ENCODE measurements at regions not wholly inside any gene's neighbourhood (a gene's known extent, or its start where the extent isn't known, plus 50 kb on each side); places are given as distances from the start of the nearest gene placed in this dataset.

DNA sequence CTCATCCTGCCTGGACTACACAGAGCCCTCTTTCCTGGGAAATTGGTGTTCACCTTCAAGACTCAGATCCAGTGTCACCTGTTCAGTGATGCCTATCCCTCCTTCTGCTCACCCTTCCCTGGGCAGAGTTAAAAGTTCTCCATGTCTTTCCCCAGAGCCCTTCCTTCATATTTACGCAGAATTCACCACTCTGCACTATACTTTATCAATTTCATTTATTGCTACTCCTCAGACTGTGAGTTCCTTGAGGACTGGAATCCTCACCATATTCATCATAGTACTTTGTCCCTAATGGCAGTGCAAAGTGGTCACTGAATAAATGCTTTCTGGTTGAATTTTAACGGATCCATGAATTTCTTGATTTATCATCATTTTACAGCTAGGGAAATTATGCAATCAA lies 300.0 kb downstream of the CHRM3 start:
- no peaks in the 10 kb centered on the region for H3K27me3 ChIP-seq (ENCODE audit: low read depth)
- no peak overlapping the region for H3K4me3 ChIP-seq
- no peaks in the 10 kb centered on the region for H3K36me3 ChIP-seq (replicated peaks)
- in situ Hi-C loops (cut with MboI; ENCODE audit: low sequenced_read_pairs): no loop called here
- no peaks in the 10 kb centered on the region for H3K9me3 ChIP-seq
- no peak for DNase-seq (ENCODE audit: low spot score in 2 of 2)
- H3K4me1 ChIP-seq: no peaks in the 10 kb centered on the region

DNA sequence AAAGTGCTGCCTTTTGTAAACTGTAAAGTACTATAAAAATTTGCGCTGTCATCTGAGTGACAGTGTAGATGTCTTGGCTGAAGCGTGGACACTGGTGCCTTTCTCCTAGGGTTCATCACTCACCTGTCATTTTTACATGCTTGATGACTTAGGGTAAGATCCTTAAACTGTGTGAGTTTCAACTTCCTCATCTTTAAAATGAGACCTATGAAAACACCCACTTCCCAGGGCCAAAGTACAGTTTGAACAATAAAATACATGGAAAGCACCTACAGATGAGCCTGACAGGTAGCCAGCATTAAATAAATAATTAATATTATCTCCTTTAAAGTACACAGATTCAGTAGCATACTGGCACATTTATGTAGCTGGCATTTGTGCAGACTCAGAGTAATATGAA lies 309.9 kb downstream of the CHRM3 start:
- in situ Hi-C loops (cut with MboI; ENCODE audit: low sequenced_read_pairs): no loop called here
- 0 out of 2 replicates have a peak, but pooled peaks cover 3% of the 10 kb centered on the region for H3K4me1 ChIP-seq

DNA sequence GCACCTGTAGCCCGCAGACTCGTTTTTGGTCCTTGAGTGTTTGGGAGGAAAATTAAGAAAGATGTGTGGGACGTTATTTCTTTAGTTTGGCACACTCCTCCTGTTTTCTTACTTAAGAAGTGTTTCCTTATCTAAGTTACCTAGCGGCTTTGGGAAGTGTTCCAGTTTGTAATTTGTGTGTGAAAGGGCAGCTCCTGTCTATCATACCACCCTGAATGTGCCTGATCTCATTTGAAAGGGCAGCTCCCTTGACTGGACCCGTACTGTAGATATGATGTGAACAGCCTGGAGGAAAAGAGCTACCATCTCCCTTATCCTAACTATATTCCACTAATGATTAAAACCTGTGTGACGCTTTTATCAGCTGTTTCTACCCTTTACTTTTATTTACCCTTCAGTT lies 314.3 kb downstream of the CHRM3 start:
- H3K9me3 ChIP-seq: no peaks in the 10 kb centered on the region; the same call in 1 of the 2 replicates
- in situ Hi-C loops (cut with MboI; ENCODE audit: low sequenced_read_pairs): no loop called here
- no peak for DNase-seq (ENCODE audit: low spot score in 2 of 2)
- no peak overlapping the region for H3K4me3 ChIP-seq
- H3K27me3 ChIP-seq (ENCODE audit: low read depth): no peaks in the 10 kb centered on the region
- no peaks in the 10 kb centered on the region for H3K36me3 ChIP-seq (replicated peaks)
- 0 out of 2 replicates have a peak, but pooled peaks cover 3% of the 10 kb centered on the region for H3K4me1 ChIP-seq

More for the DNA sequence above, 309.9 kb downstream of the CHRM3 start:
- no peaks in the 10 kb centered on the region; the same call in 1 of the 2 replicates for H3K9me3 ChIP-seq
- H3K27me3 ChIP-seq (ENCODE audit: low read depth): no peaks in the 10 kb centered on the region
- no peaks in the 10 kb centered on the region for H3K36me3 ChIP-seq (replicated peaks)
- no peak for DNase-seq (ENCODE audit: low spot score in 2 of 2)
- no peak overlapping the region for H3K4me3 ChIP-seq

DNA sequence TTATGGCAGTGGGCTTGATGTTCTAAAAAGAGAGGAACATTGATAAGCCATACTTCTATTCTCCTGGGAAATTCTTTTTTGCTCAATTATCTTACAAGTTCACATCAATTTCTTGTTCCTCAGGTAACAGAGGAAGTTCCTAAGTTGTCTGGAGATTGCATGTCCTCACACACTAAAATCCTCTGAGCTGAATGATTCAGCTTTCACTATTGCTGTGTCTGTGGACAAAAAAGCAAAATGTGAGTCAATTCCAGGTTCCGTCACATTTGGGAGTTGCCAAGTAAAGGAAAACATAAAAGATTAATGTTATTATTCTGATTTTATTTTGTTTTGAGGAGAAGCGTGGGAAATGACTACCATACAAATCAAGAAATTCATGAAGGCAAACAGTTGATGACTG lies 316.7 kb downstream of the CHRM3 start:
- in situ Hi-C loops (cut with MboI; ENCODE audit: low sequenced_read_pairs): no loop called here
- Histone ChIP-seq H3K36me3 (replicated peaks) (no peaks in the 10 kb centered on the region), H3K27me3 (ENCODE audit: low read depth) (no peaks in the 10 kb centered on the region), H3K4me3 (no peak overlapping the region), H3K4me1 (0 out of 2 replicates have a peak, but pooled peaks cover 3% of the 10 kb centered on the region), H3K9me3 (no peaks in the 10 kb centered on the region; the same call in 1 of the 2 replicates)
- DNase-seq (ENCODE audit: low spot score in 2 of 2): no peak

DNA sequence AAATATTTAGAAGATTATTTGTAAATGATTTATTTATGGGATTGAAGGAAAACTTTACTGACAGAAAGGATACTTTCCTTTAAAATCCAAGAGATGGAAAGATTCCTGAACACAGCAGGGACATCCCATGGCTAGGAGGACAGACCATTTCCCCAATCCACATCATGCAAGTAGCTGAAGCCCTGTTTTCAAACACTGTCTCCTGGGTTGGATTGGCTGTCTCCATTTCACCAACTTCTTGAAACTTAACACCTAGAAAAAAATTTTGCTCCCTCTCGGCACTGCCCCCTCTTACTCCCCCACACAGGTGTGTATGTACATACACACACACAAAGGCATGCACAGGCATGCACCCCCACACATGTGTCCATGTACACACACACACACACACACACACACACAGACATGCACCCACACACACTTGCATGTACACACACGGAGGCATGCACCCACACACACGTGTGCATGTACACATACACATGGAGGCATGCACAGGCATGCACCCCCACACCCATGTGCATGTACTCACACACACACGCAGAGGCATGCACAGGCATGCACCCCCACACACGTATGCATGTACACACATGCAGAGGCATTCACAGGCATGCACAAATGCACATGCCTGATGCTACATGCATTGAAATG lies 320.0 kb downstream of the CHRM3 start:
- DNase-seq (ENCODE audit: low spot score in 2 of 2): no peak
- Histone ChIP-seq H3K27me3 (ENCODE audit: low read depth) (no peaks in the 10 kb centered on the region), H3K4me1 (no peaks in the 10 kb centered on the region), H3K36me3 (replicated peaks) (no peaks in the 10 kb centered on the region), H3K4me3 (no peak overlapping the region), H3K9me3 (no peaks in the 10 kb centered on the region)
- in situ Hi-C loops (cut with MboI; ENCODE audit: low sequenced_read_pairs): no loop called here

DNA sequence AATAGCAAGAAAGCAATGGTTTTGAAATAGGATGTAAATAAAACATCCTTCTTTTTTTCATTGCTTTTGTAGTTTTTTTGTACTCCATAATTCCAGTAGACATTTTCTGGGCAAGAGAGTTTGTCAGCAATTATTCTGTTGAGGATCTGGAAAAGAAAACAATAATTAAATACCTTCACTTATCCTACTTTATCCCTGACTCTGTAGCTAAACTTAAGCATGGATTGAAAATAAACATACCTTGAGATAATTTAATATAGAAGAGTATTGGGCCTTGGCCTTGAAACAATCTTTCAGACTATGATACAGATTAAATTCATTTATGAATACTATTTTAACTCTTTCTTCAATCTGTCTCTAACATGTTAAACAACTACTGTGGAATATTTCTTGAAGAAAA lies 321.2 kb downstream of the CHRM3 start:
- in situ Hi-C loops (cut with MboI; ENCODE audit: low sequenced_read_pairs): no loop called here
- Histone ChIP-seq H3K9me3 (no peaks in the 10 kb centered on the region), H3K4me3 (no peak overlapping the region), H3K4me1 (no peaks in the 10 kb centered on the region), H3K36me3 (replicated peaks) (no peaks in the 10 kb centered on the region), H3K27me3 (ENCODE audit: low read depth) (no peaks in the 10 kb centered on the region)
- no peak for DNase-seq (ENCODE audit: low spot score in 2 of 2)

DNA sequence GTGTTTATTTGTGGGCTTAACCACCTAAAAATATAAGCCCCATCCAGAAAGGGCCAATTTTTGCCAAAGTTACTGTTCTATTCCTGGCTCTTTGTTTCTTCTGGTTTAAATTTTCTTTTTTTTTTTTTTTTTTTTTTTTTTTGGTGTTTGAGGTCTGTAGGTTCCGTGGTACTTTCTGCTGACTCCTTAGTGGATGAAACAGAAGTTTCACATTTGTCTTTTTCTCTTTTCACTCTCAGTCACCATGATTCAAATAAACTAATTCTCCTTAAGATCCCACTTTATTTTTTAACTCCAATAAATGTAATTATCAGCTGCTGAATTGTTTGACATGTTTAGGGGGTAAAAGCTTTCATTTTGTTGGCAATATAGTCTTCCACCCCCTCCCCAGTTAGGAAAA lies 322.3 kb downstream of the CHRM3 start:
- no peak for DNase-seq (ENCODE audit: low spot score in 2 of 2)
- in situ Hi-C loops (cut with MboI; ENCODE audit: low sequenced_read_pairs): no loop called here
- no peaks in the 10 kb centered on the region for H3K4me1 ChIP-seq
- H3K27me3 ChIP-seq (ENCODE audit: low read depth): no peaks in the 10 kb centered on the region
- H3K4me3 ChIP-seq: no peak overlapping the region
- H3K9me3 ChIP-seq: no peaks in the 10 kb centered on the region
- no peaks in the 10 kb centered on the region for H3K36me3 ChIP-seq (replicated peaks)

DNA sequence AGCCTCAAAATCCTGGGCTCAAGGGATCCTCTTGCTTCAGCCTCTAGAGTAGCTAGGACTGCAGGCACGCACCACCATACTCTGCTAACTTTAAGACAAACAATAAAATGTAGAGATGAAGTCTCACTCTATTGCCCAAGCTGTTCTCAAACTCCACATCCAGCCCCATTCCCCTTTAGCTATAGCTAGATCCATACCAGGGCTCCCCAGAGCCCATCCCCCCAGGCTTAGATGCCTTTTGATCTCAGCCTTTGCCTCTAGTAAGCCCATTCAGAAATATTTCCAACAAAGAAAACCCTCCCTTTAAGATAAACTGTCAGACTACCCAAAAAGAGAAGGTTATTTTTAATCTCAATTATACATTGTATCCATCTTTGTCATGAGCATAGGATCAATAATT lies 325.4 kb downstream of the CHRM3 start:
- Histone ChIP-seq H3K4me3 (no peak overlapping the region), H3K36me3 (replicated peaks) (no peaks in the 10 kb centered on the region), H3K27me3 (ENCODE audit: low read depth) (no peaks in the 10 kb centered on the region), H3K4me1 (no peaks in the 10 kb centered on the region), H3K9me3 (no peaks in the 10 kb centered on the region)
- DNase-seq (ENCODE audit: low spot score in 2 of 2): no peak
- in situ Hi-C loops (cut with MboI; ENCODE audit: low sequenced_read_pairs): no loop called here

DNA sequence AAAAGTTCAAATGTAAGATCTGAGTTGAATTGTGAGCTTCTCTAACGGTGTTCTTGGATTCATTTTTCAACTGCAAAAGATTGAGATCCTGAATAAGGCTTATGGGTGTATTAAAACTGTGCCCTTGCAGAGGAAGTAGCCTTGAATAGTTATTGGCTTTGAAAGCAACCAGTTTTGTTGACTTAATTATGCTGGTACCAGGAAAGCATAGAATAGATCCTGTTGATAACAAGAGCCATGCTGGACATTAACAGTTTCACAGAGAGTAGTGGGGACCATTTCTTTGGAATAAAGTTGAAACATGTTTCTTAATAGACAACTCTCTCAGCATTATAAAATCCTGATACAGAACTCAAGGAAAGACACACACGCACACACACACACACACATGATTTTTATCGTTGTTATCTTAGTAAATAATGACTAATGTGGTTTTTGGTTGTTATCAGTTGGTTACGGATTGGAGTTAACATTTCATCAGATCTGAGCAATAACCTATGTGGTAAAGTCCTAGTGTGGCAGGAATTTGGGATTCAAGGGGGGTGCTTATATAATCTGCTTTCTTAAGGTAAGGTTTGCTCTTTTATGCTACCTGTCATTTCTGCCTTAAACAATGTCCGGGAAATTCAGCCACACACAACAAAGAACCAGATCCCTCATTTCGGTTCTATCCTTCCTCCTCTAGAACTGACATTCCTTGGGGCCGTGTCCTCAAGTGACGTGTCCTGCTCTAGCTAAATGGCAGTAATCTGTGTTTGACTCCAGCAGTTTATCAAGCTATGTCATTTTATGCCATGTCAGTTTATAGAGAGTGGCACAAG lies 330.9 kb downstream of the CHRM3 start:
- DNase-seq (ENCODE audit: low spot score in 2 of 2): no peak
- Histone ChIP-seq H3K4me1 (no peaks in the 10 kb centered on the region), H3K36me3 (replicated peaks) (no peaks in the 10 kb centered on the region), H3K4me3 (no peak overlapping the region), H3K27me3 (ENCODE audit: low read depth) (no peaks in the 10 kb centered on the region), H3K9me3 (no peaks in the 10 kb centered on the region)
- in situ Hi-C loops (cut with MboI; ENCODE audit: low sequenced_read_pairs): no loop called here

DNA sequence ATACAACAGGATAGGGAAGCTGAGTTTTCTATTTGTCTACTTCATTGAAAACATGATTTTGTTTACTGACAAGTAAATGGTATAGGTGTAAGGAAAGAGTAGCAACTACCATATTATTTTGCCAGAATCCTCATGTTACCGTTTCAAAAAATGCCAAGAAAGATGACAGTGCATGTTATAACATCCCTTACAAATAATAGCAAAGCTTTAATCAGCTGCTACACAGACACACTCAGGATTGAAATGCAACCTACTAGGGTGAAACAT lies 331.5 kb downstream of the CHRM3 start:
- no peaks in the 10 kb centered on the region for H3K36me3 ChIP-seq (replicated peaks)
- H3K4me3 ChIP-seq: no peak overlapping the region
- in situ Hi-C loops (cut with MboI; ENCODE audit: low sequenced_read_pairs): no loop called here
- no peak for DNase-seq (ENCODE audit: low spot score in 2 of 2)
- no peaks in the 10 kb centered on the region for H3K4me1 ChIP-seq
- no peaks in the 10 kb centered on the region for H3K27me3 ChIP-seq (ENCODE audit: low read depth)
- no peaks in the 10 kb centered on the region for H3K9me3 ChIP-seq

DNA sequence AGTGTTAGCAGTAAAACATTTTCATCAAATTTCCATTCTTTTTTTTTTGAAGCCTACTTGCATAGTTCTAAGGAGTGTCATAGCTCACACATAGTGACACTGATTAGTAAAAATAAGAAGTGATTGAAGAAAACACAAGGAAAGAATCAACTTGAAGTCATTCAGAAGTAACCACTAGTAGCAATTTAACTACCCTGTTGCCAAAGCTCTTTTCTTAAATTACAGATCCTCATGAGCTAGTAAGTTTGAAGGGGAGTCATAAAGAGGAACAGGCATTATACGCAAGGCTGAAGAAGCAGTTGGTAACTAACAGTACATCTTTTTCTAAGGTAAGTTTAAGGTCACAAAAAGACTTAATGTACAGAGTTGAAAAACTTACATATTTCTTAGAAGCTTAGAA lies 332.2 kb downstream of the CHRM3 start:
- Histone ChIP-seq H3K27me3 (ENCODE audit: low read depth) (no peaks in the 10 kb centered on the region), H3K36me3 (replicated peaks) (no peaks in the 10 kb centered on the region), H3K4me3 (no peak overlapping the region), H3K4me1 (no peaks in the 10 kb centered on the region), H3K9me3 (no peaks in the 10 kb centered on the region)
- DNase-seq (ENCODE audit: low spot score in 2 of 2): no peak
- in situ Hi-C loops (cut with MboI; ENCODE audit: low sequenced_read_pairs): no loop called here

DNA sequence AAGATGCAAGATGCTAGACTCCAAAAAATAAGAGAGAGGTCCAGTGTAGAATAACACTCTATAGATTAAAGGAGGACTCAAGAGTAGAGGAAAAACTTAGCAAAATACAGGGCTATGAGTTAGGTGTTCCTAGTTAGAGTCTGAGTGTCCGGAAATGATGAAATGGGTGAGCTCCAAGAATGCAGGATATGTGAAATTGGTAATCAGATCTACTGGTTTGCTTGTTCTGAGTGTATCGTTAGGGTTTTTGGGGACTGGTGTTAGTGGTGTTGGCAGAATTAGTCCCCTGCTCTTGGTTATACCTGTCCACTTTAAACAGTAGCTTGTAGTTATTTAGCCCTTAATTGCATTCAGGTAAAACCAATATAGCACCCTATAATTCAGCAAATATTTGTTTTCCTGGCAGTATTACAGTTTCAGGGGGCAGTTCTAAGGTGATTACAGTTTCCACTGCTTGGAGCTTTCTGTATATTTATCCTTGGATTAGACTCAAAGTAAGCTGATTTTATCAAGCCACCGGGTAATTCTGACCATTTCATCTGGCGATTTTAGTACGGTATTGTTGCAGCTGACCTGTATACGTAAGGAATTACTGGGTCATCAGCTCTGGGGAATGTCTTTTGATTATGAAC lies 332.7 kb downstream of the CHRM3 start:
- DNase-seq (ENCODE audit: low spot score in 2 of 2): no peak
- Histone ChIP-seq H3K27me3 (ENCODE audit: low read depth) (no peaks in the 10 kb centered on the region), H3K4me3 (no peak overlapping the region), H3K4me1 (no peaks in the 10 kb centered on the region), H3K9me3 (no peaks in the 10 kb centered on the region), H3K36me3 (replicated peaks) (no peaks in the 10 kb centered on the region)
- in situ Hi-C loops (cut with MboI; ENCODE audit: low sequenced_read_pairs): no loop called here

DNA sequence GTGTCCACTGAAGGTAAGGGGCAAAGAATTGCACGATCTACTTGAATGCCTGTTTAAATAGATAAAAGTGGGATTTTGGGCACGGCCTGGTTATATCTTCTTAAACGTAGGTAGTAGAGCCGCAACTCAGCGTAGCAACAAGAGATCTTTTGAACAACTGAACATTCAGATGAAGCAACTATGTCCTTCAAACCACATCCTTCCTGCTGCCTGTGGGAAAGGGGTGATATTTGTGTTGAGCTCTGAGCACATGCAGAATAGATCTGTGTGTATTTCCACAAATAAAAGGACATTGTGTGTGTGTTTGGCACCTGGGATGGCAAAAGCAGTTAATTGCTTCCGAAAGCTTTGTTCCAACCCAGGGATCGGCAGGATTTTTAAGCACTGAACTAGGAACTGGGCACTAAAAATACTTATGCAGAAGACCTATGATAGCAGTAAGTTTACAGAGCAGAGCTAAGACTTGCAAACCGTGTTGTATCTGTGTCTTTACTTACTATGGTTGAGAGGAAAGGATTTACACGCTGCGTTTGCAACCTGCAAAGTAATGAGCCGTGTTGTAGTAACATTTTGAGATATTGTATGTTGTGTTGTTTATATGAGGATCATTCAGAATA lies 333.4 kb downstream of the CHRM3 start:
- in situ Hi-C loops (cut with MboI; ENCODE audit: low sequenced_read_pairs): no loop called here
- H3K9me3 ChIP-seq: no peaks in the 10 kb centered on the region
- H3K4me1 ChIP-seq: no peaks in the 10 kb centered on the region
- H3K36me3 ChIP-seq (replicated peaks): no peaks in the 10 kb centered on the region
- H3K4me3 ChIP-seq: no peak overlapping the region
- no peak for DNase-seq (ENCODE audit: low spot score in 2 of 2)
- no peaks in the 10 kb centered on the region for H3K27me3 ChIP-seq (ENCODE audit: low read depth)

DNA sequence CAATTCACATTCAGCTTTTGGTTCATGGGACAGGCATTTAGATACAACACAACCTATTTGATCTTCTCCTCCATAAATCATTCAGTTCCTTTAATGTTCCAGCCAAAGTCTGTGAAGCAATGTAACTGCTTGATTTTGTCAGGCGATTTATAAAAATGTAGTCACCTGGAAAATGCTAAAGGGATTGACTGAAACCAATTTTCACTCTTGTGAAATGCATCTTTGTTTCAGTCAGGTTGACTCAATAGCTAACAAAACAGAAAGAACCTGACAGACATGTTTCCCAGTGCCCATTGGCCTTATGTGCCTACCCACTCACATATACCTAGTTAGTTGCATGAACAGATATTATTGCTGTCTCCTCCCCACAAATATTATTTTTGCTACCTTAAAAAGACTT lies 335.7 kb downstream of the CHRM3 start:
- H3K4me1 ChIP-seq: no peaks in the 10 kb centered on the region; the same call in 1 of the 2 replicates
- H3K4me3 ChIP-seq: no peak overlapping the region
- H3K36me3 ChIP-seq (replicated peaks): no peaks in the 10 kb centered on the region
- in situ Hi-C loops (cut with MboI; ENCODE audit: low sequenced_read_pairs): no loop called here
- DNase-seq (ENCODE audit: low spot score in 2 of 2): no peak
- no peaks in the 10 kb centered on the region for H3K27me3 ChIP-seq (ENCODE audit: low read depth)
- H3K9me3 ChIP-seq: no peaks in the 10 kb centered on the region
